ENCODE measurements at regions not wholly inside any gene's neighbourhood (a gene's known extent, or its start where the extent isn't known, plus 50 kb on each side); places are given as distances from the start of the nearest gene placed in this dataset.

- peaks cover 3% of the 10 kb centered on the region for H3K27me3 Mint-ChIP-seq
- DNase-seq (ENCODE audit: low spot score in 2 of 2): no peak
- no peak overlapping the region for H3K27ac Mint-ChIP-seq
- peaks cover 2% of the 10 kb centered on the region for H3K9me3 Mint-ChIP-seq
- no peak for ATAC-seq (ENCODE audit: low read depth)
- H3K4me1 Mint-ChIP-seq: no peaks in the 10 kb centered on the region
- no peak overlapping the region for H3K4me3 Mint-ChIP-seq
- no peaks in the 10 kb centered on the region for H3K36me3 Mint-ChIP-seq
Measured at GRCh38 chr2:66059332-66059731, 375.6 kb upstream of the MEIS1 start.

- peaks cover 3% of the 10 kb centered on the region for H3K9me3 Mint-ChIP-seq
- DNase-seq (ENCODE audit: low spot score in 2 of 2): no peak
- peaks cover 4% of the 10 kb centered on the region for H3K27me3 Mint-ChIP-seq
- no peaks in the 10 kb centered on the region for H3K36me3 Mint-ChIP-seq
- H3K27ac Mint-ChIP-seq: no peak overlapping the region
- no peak overlapping the region for H3K4me3 Mint-ChIP-seq
- no peaks in the 10 kb centered on the region for H3K4me1 Mint-ChIP-seq
- no peak for ATAC-seq (ENCODE audit: low read depth)
Measured at GRCh38 chr2:66058675-66059074, 376.2 kb upstream of the MEIS1 start.

GRCh38 chr2:66057844-66058243, 377.1 kb upstream of the MEIS1 start:
- ATAC-seq (ENCODE audit: low read depth) (no peak), DNase-seq (ENCODE audit: low spot score in 2 of 2) (no peak)
- no peak overlapping the region for H3K4me3 Mint-ChIP-seq
- H3K36me3 Mint-ChIP-seq: no peaks in the 10 kb centered on the region
- peaks cover 4% of the 10 kb centered on the region for H3K27me3 Mint-ChIP-seq
- H3K4me1 Mint-ChIP-seq: no peaks in the 10 kb centered on the region
- peaks cover 3% of the 10 kb centered on the region for H3K9me3 Mint-ChIP-seq
- H3K27ac Mint-ChIP-seq: no peak overlapping the region

DNA sequence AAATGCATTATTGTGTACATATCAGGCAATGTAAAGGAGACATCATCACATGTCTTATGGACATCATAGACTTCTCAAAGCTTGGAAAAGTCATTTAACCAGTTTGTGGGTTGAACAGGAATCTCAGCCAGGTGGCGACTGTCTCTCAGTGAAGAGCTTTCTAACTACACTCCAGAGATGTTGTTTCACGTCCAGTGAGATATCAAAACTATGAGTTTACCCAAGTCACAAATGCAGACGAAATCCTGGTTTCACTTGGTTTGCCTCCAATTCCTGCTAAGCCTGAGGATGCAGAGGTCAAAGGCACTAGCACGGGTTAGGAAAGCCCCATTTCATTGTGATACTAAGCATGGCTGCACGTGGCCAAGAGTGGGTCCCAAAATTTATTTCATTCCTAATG, 384.5 kb upstream of the MEIS1 start:
- no peaks in the 10 kb centered on the region for H3K36me3 Mint-ChIP-seq
- no peak overlapping the region for H3K27ac Mint-ChIP-seq
- peaks cover 4% of the 10 kb centered on the region for H3K27me3 Mint-ChIP-seq
- H3K4me1 Mint-ChIP-seq: no peaks in the 10 kb centered on the region
- peaks cover 3% of the 10 kb centered on the region for H3K9me3 Mint-ChIP-seq
- no peak for ATAC-seq (ENCODE audit: low read depth)
- DNase-seq (ENCODE audit: low spot score in 2 of 2): no peak
- H3K4me3 Mint-ChIP-seq: no peak overlapping the region

DNA sequence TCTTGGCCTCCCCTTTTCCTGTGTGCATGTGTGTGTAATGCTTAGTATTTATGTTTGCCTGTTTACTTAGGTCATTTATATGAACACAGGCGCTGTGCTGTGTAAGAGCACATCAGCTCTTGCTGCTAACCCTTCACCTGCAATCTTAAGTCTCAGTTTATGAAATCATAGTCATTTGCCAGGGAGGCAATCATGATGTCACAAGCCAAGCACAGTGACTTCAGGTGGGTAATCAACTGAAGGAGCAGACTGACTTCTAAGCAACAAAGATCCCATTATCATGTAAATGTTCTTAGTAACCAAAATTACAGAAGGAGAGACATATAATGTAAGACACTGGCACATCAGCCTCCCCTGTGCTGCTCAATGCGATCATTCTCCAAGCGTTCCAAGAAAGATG, 386.3 kb upstream of the MEIS1 start:
- no peak overlapping the region for H3K27ac Mint-ChIP-seq
- H3K9me3 Mint-ChIP-seq: no peaks in the 10 kb centered on the region
- DNase-seq (ENCODE audit: low spot score in 2 of 2): no peak
- H3K27me3 Mint-ChIP-seq: peaks cover 1% of the 10 kb centered on the region
- no peak for ATAC-seq (ENCODE audit: low read depth)
- no peak overlapping the region for H3K4me3 Mint-ChIP-seq
- no peaks in the 10 kb centered on the region for H3K4me1 Mint-ChIP-seq
- no peaks in the 10 kb centered on the region for H3K36me3 Mint-ChIP-seq

DNA sequence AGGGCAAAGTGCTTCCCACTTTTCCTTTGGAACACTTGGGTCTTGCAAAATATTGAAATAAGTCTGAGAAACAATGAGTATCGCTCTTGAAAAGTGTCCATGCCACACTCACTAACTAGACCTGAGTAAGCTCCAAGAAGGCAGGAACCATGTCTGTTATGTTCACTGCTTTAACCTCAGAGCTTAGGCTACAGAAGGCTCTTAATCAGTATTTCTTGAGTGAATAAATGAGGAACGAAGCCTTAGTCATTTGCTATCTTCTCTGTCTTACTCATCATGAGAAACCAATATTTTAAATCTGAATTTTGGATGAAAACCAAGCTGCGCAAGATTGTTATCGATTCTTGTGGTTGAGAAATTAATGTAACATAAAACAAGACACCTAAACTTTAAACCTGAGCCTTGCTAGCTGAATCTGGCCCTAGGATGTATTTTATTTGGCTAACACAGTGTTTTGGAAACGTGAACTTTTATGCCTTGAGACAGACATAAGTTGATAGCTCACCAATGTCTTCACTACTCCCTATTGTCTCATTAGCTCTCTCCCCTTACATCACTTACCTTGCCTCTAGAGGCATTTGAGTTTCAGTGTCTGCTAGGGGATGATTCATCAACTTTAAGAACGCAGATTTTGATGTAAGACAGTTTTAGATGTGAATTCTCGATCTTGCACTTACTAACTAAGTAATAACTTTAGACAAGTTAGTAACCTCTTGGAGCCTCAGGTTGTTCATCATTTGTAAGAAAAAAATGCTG, 392.8 kb upstream of the MEIS1 start:
- H3K4me1 Mint-ChIP-seq: no peaks in the 10 kb centered on the region
- DNase-seq (ENCODE audit: low spot score in 2 of 2) (no peak), ATAC-seq (ENCODE audit: low read depth) (no peak)
- H3K27me3 Mint-ChIP-seq: no peaks in the 10 kb centered on the region
- H3K36me3 Mint-ChIP-seq: no peaks in the 10 kb centered on the region
- no peaks in the 10 kb centered on the region for H3K9me3 Mint-ChIP-seq
- H3K4me3 Mint-ChIP-seq: no peak overlapping the region
- H3K27ac Mint-ChIP-seq: no peak overlapping the region

- Mint-ChIP-seq H3K4me3 (no peak overlapping the region), H3K4me1 (no peaks in the 10 kb centered on the region), H3K36me3 (no peaks in the 10 kb centered on the region), H3K9me3 (no peaks in the 10 kb centered on the region), H3K27me3 (no peaks in the 10 kb centered on the region), H3K27ac (no peak overlapping the region)
- DNase-seq (ENCODE audit: low spot score in 2 of 2): no peak
- ATAC-seq (ENCODE audit: low read depth): no peak
Measured at GRCh38 chr2:66036948-66037347, 398.0 kb upstream of the MEIS1 start.

DNA sequence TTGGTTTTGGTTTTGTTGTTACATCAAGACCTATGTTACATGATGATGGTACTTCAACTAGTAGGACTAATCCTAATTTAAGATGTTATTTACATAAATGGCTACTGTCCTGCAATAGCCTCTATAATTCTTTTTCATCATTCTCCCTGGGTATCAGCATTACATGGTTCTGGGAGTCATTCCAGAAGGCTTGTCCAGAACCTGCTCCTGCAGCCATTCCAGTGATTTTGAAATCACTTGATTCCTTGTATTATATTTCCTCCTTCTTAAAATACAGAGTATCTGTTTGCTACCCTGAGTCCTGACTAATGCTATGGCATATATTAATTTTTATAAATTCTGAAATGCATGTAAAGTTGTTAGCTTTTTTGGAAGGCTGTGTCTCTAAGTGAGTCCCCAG, 400.5 kb upstream of the MEIS1 start:
- DNase-seq (ENCODE audit: low spot score in 2 of 2): no peak
- ATAC-seq (ENCODE audit: low read depth): no peak
- Mint-ChIP-seq H3K4me1 (no peaks in the 10 kb centered on the region), H3K36me3 (no peaks in the 10 kb centered on the region), H3K9me3 (peaks cover 3% of the 10 kb centered on the region), H3K27ac (no peak overlapping the region), H3K27me3 (no peaks in the 10 kb centered on the region), H3K4me3 (no peak overlapping the region)

DNA sequence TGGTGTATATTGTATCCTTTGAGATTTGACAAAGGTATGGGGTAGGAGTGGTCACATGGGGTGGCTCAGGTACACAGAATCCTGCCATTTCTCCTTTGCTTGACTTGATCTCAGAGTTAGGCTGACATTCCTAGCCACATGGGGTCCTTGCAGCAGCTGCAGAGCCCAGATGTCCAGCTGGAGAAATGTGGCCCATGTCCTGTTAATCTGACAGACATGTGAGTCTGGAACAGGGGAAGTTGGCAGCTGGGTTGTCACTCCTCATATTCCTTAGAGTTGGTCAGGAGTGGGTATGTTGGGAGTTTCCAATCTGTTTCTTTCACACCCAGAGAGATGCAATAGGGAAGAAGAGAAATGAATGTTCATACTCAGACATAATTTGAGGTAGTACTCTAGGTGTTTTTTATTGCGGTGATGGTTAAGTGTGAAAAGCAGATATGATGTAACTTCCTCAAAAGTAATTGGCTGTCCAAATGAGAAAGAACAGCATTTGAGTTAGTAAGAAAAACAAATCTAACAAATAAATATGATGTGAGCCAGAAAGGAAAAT, 402.6 kb upstream of the MEIS1 start:
- ATAC-seq (ENCODE audit: low read depth) (no peak), DNase-seq (ENCODE audit: low spot score in 2 of 2) (no peak)
- H3K9me3 Mint-ChIP-seq: peaks cover 3% of the 10 kb centered on the region
- H3K4me1 Mint-ChIP-seq: no peaks in the 10 kb centered on the region
- H3K4me3 Mint-ChIP-seq: no peak overlapping the region
- H3K27me3 Mint-ChIP-seq: no peaks in the 10 kb centered on the region
- no peak overlapping the region for H3K27ac Mint-ChIP-seq
- no peaks in the 10 kb centered on the region for H3K36me3 Mint-ChIP-seq

- ATAC-seq (ENCODE audit: low read depth) (no peak), DNase-seq (ENCODE audit: low spot score in 2 of 2) (no peak)
- no peaks in the 10 kb centered on the region for H3K4me1 Mint-ChIP-seq
- H3K4me3 Mint-ChIP-seq: no peak overlapping the region
- no peaks in the 10 kb centered on the region for H3K36me3 Mint-ChIP-seq
- no peaks in the 10 kb centered on the region for H3K27me3 Mint-ChIP-seq
- peaks cover 3% of the 10 kb centered on the region for H3K9me3 Mint-ChIP-seq
- no peak overlapping the region for H3K27ac Mint-ChIP-seq
Measured at GRCh38 chr2:66031236-66031635, 403.7 kb upstream of the MEIS1 start.

DNA sequence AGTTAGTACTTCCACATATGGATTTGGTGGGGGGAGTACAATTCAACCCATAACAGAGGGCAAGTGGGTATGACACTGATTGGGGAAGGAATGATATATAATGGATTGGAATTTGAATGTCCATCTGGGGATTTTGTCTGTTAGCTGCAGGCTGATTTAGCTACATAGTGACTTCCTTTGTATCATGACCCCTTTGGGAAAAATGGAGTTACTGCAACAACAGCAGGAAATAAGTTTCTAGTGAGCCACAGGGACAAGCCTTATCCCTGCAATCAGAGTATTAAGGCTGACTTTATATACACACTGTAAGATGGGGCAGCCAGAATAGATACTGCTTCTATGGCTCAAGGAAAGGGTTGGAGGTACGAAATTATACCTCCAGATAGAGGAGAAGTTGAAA, 404.4 kb upstream of the MEIS1 start:
- no peaks in the 10 kb centered on the region for H3K4me1 Mint-ChIP-seq
- no peaks in the 10 kb centered on the region for H3K36me3 Mint-ChIP-seq
- no peak overlapping the region for H3K4me3 Mint-ChIP-seq
- ATAC-seq (ENCODE audit: low read depth) (no peak), DNase-seq (ENCODE audit: low spot score in 2 of 2) (no peak)
- H3K9me3 Mint-ChIP-seq: peaks cover 3% of the 10 kb centered on the region
- H3K27me3 Mint-ChIP-seq: no peaks in the 10 kb centered on the region
- H3K27ac Mint-ChIP-seq: no peak overlapping the region

DNA sequence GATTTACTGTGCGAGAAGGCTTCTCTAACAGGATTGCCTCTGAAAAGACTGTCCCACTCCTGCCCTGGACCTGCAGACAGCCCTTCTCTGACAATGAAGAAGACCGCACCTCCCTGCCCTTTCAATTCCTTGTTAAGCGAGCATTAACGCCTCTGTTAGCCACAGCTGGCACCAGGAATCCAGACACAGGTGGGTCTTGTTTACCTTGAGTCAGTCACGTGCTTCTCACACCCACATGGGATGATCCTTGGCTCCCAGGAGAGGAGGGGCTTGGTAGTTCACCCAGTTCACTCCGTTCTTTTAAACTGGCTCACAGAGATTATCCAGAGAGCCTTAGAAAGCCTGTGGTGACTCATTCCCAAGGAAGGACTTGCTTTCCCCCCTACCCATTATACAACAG, 410.5 kb upstream of the MEIS1 start:
- DNase-seq (ENCODE audit: low spot score in 2 of 2): no peak
- no peak overlapping the region for H3K27ac Mint-ChIP-seq
- no peak for ATAC-seq (ENCODE audit: low read depth)
- no peaks in the 10 kb centered on the region for H3K9me3 Mint-ChIP-seq
- H3K4me3 Mint-ChIP-seq: no peak overlapping the region
- H3K27me3 Mint-ChIP-seq: no peaks in the 10 kb centered on the region
- H3K4me1 Mint-ChIP-seq: no peaks in the 10 kb centered on the region
- H3K36me3 Mint-ChIP-seq: no peaks in the 10 kb centered on the region

GRCh38 chr2:66021296-66021695, 413.6 kb upstream of the MEIS1 start:
- peaks cover 2% of the 10 kb centered on the region for H3K27me3 Mint-ChIP-seq
- no peaks in the 10 kb centered on the region for H3K9me3 Mint-ChIP-seq
- no peak overlapping the region for H3K27ac Mint-ChIP-seq
- H3K4me1 Mint-ChIP-seq: no peaks in the 10 kb centered on the region
- no peaks in the 10 kb centered on the region for H3K36me3 Mint-ChIP-seq
- no peak for ATAC-seq (ENCODE audit: low read depth)
- no peak for DNase-seq (ENCODE audit: low spot score in 2 of 2)
- no peak overlapping the region for H3K4me3 Mint-ChIP-seq

DNA sequence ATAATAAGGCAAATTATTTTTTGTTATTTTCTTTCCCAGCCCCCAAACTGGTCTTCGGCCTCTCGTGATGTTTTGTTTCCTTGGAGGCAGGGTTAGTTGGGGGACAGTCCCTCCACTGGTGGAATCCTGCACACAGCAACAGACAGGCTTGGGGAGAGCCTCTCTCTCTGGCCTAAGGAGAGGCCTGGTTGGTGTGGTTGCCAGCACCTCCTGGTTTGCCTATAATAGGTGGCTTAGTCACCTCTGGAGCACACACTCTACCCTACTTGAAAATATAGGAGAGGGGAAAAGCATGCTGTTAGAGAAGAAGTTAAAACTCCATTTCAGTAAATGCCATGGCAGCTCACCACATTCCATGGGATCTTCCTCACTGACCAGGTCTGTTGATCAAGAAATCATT, 417.2 kb upstream of the MEIS1 start:
- Mint-ChIP-seq H3K4me3 (no peak overlapping the region), H3K27ac (no peak overlapping the region), H3K36me3 (no peaks in the 10 kb centered on the region), H3K4me1 (no peaks in the 10 kb centered on the region), H3K9me3 (peaks cover 3% of the 10 kb centered on the region), H3K27me3 (peaks cover 2% of the 10 kb centered on the region)
- DNase-seq (ENCODE audit: low spot score in 2 of 2) (no peak), ATAC-seq (ENCODE audit: low read depth) (no peak)

GRCh38 chr2:66014450-66014849, 420.5 kb upstream of the MEIS1 start:
- DNase-seq (ENCODE audit: low spot score in 2 of 2): no peak
- peaks cover 2% of the 10 kb centered on the region for H3K27me3 Mint-ChIP-seq
- H3K4me1 Mint-ChIP-seq: no peaks in the 10 kb centered on the region
- H3K27ac Mint-ChIP-seq: no peak overlapping the region
- peaks cover 1% of the 10 kb centered on the region for H3K36me3 Mint-ChIP-seq
- ATAC-seq (ENCODE audit: low read depth): no peak
- no peak overlapping the region for H3K4me3 Mint-ChIP-seq
- peaks cover 6% of the 10 kb centered on the region for H3K9me3 Mint-ChIP-seq
